ENCODE measurements at regions not wholly inside any gene's neighbourhood (a gene's known extent, or its start where the extent isn't known, plus 50 kb on each side); places are given as distances from the start of the nearest gene placed in this dataset.

GRCh38 chr5:59992206-59992605 lies 98.7 kb upstream of the PDE4D start:
- DNase-seq (ENCODE audit: low read depth in 2 of 2) = no peak

DNA sequence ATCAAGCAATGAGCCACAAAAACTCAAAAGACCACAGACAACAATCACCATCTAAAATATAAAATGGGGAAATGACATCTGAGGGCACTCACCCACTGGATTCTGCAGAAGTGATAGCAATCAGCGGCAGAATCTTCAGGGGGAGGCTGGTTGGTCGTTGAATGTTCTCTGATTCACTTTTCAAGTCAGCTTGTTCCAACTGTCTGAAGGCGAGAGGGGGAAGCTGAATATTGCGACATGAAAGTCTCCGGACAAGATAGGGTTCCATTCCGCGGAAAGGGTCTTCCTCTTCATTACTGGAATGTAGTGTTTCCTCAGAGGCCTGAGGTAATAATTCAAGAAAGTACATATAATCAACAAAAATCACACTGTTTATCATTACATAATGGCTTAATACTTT lies 94.9 kb upstream of the PDE4D start:
- no peak for DNase-seq (ENCODE audit: low read depth in 2 of 2)

GRCh38 chr5:59976342-59976741 lies 82.8 kb upstream of the PDE4D start:
- DNase-seq (ENCODE audit: low read depth in 2 of 2) = no peak

GRCh38 chr5:59972043-59972442 lies 78.5 kb upstream of the PDE4D start:
- no peak for DNase-seq (ENCODE audit: low read depth in 2 of 2)

DNA sequence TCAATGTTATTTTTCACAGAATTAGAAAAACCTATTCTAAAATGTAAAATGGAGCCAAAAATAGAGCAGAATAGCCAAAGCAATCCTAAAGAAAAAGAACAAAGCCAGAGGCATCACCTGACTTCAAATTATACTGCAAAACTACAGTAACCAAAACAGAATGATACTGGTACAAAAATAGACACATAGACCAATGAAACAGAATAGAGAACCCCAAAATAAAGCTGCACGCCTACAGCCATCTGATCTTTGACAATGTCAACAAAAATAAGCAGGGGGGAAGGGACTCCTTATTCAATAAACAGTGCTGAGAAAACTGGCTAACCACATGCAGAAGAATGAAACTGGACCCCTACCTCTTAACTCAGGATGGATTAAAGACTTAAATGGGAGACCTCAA lies 65.8 kb upstream of the PDE4D start:
- no peak for DNase-seq (ENCODE audit: low read depth in 2 of 2)

DNA sequence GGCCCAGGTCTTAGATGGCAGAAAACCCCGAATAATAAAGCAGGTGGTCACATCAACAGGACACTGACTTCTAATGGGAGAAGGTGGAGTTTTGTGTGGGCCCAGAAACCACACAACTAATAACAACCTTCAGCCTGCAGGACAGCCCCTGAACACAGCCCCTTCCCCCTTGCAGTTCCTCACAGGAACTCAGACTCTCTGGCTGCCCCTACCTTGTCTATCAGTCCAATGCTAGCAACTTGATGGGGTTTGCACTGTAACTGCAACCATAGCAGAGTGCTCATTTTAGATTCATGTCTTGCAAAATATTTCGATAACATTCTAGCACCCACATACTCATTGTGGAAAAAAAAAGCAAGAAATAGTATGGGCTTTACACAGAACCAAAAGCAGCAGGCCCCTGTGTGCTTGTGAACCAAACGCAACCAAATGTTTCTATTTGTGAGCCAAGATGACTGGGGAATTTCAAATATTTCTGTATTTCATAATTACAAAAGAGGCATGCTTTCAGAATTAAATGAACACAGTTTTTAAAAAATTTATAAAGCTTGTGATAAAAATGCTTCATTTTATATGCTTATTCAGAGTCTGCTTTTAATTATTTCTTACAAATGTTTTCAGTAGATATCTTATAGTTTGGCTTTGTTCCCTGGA lies 62.7 kb upstream of the PDE4D start:
- no peak for DNase-seq (ENCODE audit: low read depth in 2 of 2)

GRCh38 chr5:59955241-59955640 lies 61.7 kb upstream of the PDE4D start:
- no peak for DNase-seq (ENCODE audit: low read depth in 2 of 2)

DNA sequence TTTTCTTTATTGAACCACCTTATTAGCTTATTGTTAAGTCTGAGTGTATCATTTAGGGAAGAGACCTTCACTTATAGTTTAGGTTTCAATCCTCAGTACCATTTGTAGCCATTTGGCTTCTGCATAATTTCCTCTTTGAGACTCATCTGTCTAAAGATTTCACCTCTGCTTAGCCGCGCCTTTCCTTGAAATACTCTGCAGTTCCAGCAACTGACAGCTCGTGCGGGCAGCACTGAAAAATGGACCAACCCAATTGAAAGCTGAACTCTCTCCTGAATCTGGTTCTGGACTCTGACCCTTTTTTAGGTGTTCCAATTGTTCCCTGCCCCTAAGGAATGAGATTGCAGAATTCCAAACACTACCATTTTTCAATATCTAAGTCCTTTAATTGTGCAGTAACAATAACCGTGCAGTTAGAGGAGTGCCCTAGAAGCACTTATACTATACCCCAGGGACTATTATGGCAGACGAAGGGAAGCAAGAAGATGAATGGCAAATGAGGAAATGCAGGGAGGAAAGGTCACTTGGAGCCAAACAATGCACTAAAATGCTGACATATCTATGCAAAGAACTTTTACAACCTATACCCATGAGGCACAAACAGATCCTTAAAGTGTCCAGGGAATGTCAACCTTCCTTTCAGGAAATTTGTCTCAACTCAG lies 50.1 kb upstream of the PDE4D start:
- DNase-seq (ENCODE audit: low read depth in 2 of 2) = no peak
